ENCODE measurements at regions not wholly inside any gene's neighbourhood (a gene's known extent, or its start where the extent isn't known, plus 50 kb on each side); places are given as distances from the start of the nearest gene placed in this dataset.

- no peak for DNase-seq (ENCODE audit: extremely low read depth, low read depth)
- no peak for TF ChIP-seq CTCF (IDR thresholded peaks at IDR 0.05; ENCODE audit: low read depth, low read length)
These were observed 138.0 kb upstream of the IGF1 start for GRCh38 chr12:102618197-102618877.

GRCh38 chr12:102616692-102617091 is 136.3 kb upstream of the IGF1 start:
- DNase-seq (ENCODE audit: extremely low read depth, low read depth), result no peak
- no peak for TF ChIP-seq CTCF (IDR thresholded peaks at IDR 0.05; ENCODE audit: low read depth, low read length)

- TF ChIP-seq CTCF (IDR thresholded peaks at IDR 0.05; ENCODE audit: low read depth, low read length), result no peak
- no peak for DNase-seq (ENCODE audit: extremely low read depth, low read depth)
These were observed 131.6 kb upstream of the IGF1 start for GRCh38 chr12:102611995-102612394.

GRCh38 chr12:102609996-102610395 is 129.6 kb upstream of the IGF1 start:
- DNase-seq (ENCODE audit: extremely low read depth, low read depth), result no peak
- no peak for TF ChIP-seq CTCF (IDR thresholded peaks at IDR 0.05; ENCODE audit: low read depth, low read length)

- TF ChIP-seq CTCF (IDR thresholded peaks at IDR 0.05; ENCODE audit: low read depth, low read length), result no peak
- DNase-seq (ENCODE audit: extremely low read depth, low read depth), result no peak
These were observed 122.7 kb upstream of the IGF1 start for GRCh38 chr12:102603021-102603420.

- no peak for TF ChIP-seq CTCF (IDR thresholded peaks at IDR 0.05; ENCODE audit: low read depth, low read length)
- no peak for DNase-seq (ENCODE audit: extremely low read depth, low read depth)
These were observed 122.2 kb upstream of the IGF1 start for GRCh38 chr12:102602521-102602920.

GRCh38 chr12:102601621-102602020 is 121.3 kb upstream of the IGF1 start:
- no peak for TF ChIP-seq CTCF (IDR thresholded peaks at IDR 0.05; ENCODE audit: low read depth, low read length)
- DNase-seq (ENCODE audit: extremely low read depth, low read depth), result no peak
